GM18873 (cell line): ENCODE measurements at regions not wholly inside any gene's neighbourhood (a gene's known extent, or its start where the extent isn't known, plus 50 kb on each side); places are given as distances from the start of the nearest gene placed in this dataset.

Experiments
- ATAC-seq: cut with Tn5 transposase; IDR thresholded peaks from one replicate; pipeline ENCODE4 v1.9.1; 2021; ENCODE audit warnings: mild to moderate bottlenecking, moderate library complexity, moderate number of reproducible peaks; ENCODE audit not compliant: unreplicated experiment, low FRiP score

DNA sequence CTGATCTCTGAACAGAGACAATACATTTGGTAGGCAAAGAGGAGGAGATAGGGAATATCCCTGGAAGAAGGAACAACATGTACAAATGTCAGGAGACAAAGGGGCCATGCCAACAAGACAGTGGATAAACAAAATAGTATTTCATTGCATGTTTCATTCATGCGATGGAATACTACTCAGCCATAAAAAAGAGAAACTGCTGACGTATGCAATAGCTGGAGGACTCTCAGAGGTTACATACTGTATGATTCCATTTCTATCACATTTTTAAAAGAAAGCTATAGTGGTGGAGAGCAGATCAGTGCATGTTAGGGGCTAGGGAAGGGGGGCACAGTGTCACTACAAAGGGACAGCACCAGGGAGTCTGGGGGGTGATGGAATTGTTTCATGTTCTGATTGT is 572.9 kb upstream of the CADM1 start:
- no peak for ATAC-seq

DNA sequence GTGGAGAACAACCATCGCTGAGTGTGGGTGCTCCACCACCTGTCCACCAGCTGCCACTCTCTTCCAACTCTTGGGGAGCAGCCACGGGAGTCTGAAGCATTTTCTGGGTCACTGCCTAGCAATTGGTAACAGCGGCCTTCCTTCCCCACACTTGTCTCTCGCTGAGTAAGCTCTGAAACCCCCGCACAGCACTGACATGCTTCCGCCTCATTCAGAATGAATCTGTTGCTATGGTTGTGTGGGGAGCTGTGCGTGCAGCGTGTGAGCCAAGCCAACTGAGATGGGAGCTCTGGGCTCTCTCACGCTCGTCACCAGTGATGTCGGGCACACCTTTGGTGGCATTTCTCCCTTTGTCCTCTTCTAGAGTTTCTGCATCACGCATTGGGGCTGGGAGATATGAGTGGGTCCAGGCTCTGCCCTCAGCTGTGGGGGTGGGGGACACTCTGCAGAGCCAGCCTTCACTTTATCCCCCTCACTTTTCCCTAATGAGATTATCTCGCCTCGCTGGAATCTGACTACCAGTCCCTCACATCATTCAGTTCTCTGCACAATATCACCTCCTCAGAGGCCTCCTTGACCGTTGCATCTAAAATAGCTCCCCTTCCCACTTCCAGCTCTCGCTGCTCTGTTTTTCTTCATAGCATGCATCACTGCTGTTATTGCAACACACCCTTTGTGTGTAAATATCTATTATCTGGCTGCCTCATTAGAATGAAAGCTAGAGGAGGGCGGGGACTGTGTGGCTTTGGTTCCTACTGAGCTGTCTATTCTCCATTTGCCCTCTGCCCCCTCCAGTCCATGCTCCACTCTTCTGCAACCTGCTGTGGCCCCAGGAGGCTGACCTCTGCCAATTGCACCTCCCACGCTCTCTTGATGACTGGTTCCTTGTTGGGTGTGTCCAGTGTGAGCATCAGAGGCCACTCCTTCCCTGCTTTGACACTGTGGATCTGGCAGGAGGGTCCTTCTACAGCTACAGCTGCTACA is 569.9 kb upstream of the CADM1 start:
- peak; percentile 89 for ATAC-seq

DNA sequence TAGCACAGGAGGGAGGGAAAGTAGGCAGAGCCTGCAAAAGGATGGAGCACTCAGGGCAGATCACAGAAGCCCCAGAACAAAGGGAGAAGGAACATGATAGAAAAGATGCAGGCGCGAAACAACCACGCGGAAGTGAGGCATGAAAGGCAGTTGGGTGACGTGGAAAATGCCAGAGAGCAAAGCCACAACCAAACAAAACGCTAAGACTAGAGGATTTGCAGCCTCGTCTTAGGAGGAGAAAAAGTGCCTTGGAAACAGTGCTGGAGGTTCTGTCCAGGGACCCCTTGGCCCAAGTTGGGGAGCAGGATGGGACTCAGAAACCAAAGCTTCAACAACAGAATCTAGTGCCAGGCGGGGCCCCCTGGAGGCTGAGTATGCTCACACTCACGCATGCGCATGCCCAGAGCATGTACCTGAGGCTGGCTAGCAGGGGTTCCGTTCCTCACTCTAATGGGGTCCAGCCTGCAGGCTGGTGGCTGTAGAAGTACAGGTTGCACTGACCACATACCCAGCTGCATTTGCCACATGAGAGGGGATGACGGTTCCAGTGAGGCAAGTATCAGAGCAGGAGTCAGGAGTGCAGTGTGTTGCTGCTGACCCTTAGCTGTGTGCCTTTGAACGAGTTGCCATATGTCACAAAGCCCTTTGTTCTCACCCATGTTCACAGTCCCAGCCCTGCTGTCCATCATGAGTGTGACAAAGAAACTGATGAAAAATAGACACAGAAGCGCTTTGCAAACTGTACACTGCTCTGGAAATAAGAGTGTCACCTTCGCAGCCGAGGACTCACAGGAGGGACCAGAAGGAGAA is 568.6 kb upstream of the CADM1 start:
- ATAC-seq = no peak

DNA sequence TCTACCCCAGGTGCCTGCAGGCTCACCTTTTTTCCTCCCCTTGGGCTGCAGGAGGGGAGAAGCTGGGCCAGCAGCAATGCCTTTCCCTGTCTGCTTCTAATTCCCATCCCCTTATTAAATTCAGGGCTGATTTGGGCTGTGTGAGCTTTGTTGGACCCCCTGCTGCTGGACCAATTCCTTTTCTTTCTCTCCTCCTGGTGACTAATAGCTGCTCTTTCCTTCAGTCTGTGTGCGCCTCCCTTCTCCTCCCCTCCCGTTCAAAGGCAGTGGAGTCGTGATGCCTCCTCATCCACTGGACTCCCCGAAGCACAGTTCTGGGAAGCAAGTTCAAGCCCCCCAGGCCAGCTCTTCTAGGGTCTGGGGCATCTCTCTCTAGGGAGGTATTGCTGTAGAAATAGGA is 567.9 kb upstream of the CADM1 start:
- ATAC-seq = no peak

DNA sequence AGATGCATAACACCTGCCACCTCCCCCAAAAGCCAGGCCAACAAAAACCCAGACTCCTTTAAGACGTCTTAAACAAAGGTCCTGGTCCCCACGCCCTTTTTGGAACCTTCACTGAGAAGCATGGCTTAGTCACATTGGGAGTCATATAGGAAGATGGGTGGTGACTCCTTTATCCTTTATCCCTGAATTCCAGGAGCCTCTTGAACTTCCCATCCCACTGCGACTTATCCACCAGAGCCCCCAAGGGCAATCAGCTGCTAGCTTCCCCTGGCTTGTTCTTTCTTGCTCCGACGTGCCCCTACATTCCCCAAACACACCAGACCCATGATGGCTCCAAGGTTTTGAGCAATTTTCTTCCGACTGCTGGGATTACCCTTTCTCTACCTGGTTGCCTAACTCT is 567.0 kb upstream of the CADM1 start:
- no peak for ATAC-seq

DNA sequence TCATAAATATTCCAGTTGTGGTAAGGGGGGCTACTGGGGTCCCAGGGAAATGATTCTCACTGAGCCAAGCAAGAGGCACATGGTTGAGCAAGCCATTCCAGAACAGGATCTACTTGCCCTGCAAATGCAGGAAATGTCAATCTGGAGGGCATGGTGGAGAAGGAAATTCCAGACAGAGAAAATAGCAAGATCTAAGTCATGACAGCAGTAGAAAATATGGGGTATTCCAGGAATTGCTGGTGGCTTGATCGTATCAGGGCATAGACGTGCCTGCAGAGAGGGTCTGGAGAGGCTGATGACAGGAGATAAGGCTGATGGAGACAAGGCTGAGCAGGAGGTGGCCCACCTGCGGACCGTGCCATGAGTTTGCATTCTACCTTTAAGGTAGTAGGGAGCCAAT is 566.3 kb upstream of the CADM1 start:
- no peak for ATAC-seq

DNA sequence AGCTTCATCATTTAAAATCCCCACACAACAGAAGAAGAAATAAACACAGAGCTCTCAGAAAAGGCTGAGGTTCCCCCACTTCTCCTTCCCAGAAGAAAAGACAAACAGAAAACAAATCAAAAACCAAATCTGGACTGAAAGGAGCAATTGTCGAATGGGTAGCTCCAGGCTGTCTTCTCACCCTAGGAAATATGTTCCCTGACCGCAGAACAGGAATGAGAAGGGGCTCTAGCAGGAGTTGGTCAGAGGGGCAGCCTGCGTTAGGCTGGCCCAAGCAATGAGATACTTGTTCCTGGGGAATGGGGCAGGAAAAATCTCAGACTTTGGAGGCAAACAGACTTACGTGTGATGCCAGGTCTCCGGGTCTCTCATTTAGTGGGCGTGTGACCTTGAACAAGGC is 562.6 kb upstream of the CADM1 start:
- ATAC-seq = no peak

DNA sequence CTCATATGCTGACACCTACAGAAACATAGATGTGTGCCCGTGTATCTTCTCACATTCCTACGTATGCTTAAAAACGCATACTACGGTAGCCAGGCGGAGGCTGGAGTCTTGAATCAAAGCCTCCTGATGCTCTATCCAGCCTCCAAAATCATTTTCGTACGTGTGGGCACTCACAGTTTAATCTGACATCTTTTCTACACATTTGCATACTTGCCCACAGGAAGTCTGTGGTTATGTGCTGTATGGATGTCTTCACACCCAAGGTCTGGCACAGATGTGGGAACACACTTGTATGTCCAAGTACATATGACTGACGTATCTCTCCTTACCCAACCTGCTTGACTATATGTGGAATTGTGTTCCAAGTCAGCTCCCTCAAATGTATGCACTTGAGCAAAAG is 561.8 kb upstream of the CADM1 start:
- ATAC-seq = peak; percentile 53

DNA sequence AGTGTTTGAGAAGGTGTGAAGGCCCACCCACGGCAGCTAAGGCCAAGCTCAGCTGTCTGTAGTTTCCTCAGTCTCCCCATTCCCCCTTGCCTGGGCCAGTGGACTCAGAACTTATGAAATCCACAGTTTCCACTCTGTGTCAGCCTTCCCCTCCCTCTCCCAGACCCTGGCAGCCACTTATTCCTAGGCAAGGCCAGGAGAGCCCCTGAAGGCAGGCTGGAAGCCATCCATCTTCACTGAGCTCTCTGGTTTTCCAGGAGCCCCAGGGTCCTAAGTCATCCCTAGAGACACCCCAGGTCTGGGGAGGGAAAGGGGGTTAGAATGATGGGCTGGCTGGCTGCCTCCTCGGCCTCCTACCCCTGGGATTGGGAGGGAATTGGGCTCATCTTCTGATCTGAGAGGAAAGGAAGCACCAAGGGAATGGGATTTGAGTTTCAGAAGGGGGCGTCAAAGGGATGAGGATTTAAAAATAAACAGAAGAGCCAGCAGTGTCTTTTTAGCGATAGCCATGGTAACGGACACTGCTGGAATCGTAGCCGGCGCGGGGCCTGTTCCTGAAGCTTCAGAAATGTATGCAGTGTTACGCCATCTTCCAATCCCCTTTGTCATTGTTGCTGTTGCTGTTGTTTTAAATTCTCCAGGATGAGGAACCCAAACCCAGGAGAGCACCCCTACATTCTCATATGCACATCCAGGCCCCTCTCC is 561.1 kb upstream of the CADM1 start:
- no peak for ATAC-seq

DNA sequence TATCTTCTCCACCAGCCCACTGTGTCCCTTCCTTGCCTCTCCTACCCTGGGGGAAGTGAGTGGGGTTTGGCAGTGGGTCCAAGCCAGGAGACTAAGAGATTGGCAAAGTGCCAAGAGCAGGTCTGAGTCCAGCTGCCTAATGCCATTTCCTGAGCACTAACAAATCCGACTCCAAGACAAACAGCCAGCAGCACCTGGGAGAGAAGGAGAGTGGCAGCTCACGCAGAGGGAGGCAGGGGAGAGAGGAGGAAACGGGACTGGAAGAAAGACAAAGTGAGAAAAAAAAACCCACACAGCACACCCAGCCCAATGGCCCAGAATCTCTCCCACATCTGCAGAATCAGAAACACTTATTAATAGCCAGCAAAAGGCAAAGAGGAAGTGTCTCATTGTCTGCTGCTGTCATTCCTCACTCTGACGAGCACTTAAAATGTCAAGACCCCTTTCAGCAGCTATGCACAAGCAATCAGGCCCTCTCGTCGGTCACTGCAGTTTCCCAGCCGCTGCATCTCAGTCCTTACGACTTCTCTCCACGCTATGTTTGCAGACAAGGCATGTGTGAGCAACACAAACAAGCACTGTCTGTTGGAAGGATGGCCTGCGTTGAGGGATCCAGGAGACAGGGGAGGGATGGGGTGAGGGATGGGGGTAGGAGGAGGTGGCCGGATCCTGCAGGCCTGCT is 558.4 kb upstream of the CADM1 start:
- ATAC-seq = no peak

DNA sequence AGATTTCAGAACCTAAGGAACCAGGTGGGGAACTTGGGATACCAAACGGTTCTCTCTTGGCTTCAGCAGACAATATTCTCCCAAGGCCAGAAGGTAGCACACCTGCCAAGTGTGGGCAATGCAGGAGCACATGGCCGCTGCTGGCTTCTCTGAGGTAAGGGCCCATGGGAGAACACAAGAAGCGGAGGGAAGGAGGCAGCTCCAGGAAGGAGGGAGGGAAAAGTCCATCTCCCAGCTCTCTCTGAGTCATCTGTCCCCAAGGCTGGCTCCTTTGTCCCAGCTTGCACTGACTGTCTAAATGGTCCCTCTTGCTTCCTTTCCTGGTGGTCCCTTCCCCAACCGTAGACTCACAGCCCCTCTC is 557.9 kb upstream of the CADM1 start:
- no peak for ATAC-seq

DNA sequence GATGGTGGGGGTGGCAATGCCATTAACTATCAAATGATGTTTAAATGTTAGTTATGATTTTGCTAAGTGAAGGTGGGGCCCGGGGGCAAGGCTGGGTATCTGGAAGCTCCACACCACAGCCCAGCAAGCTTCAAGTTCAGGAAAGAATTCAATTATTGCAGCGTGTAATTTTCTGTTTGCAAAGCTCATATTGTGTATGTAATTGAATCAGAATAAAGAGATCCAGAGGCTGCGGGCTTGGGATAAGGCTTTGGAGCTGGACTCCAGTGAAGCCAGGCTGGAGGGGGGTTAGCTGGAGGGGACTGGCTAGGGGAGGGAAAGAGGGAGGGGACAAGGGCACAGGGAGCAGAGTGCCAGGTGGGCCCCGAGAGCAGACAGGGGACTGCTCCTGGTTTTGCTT is 557.1 kb upstream of the CADM1 start:
- ATAC-seq = no peak

DNA sequence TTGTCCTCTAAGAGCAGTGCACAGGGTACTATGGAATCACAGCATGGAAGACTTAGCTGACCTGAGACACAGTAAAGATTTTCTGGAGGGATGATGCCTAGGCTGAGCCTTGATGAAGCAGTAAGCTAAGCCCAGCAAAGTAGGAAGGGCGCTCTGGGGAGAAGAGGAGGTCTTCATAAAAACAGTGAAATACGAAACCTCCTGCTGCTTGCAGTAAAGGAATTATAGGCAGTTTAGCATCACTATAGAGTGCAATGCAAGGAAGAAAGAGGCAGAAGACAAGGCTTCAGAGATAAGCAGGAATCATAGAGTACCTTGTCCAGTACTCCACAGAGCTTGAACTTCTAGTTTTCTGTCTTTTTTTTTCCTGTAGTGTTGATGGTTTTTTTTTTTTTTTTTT is 555.7 kb upstream of the CADM1 start:
- ATAC-seq = no peak

DNA sequence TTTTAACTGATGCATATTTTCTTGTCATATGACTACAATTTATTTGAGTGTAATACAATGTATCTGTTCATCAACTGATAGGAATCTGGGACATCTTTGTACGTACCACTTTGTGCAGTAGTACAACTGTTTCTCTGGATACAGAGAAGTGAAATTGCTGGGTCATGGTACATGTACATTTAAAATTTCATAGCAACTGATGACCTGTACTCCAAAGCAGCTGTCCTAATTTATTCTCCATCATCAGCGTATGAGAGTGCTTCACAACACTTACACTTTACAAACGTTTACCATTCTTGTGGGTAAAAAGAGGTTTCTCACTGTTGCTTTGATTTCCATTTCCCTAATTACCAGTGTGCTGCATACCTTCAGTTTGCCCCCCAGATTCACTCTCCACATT is 552.8 kb upstream of the CADM1 start:
- no peak for ATAC-seq

DNA sequence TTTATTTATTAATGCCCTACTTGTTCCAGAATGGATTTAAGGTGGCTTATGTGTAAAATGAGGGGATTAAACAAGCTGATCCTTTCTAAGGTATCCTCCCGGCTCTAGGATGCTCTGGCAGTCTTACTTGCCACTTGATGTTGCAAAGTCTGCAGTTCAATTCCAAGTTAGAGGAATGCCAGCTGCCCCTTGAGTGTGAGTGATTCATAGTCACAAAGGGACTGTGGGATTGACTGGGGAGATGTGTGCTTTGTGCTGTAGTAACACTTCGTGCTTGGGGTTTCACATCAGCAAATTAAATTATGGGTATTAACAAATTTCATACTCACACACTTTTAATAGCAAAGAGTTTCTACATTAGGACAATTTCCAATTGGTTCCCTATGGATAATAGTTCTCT is 550.8 kb upstream of the CADM1 start:
- ATAC-seq = no peak

DNA sequence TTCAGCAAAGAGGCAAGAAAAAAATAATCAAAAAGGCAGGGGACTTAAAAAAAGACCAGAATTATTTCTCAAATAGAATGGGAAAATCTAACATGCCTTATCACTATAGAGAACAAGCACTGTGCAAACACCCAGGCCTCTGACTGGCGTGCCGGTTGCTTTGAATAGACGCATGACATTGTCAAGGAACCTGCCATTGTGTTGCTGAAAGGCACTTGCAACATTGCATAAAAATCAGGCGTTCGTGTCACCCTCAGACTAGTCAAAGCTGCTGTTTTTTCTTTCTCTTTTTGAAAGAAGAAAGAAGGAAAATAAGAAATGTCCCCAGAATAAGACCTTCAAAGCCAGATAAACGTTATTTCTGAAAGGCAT is 549.3 kb upstream of the CADM1 start:
- no peak for ATAC-seq

DNA sequence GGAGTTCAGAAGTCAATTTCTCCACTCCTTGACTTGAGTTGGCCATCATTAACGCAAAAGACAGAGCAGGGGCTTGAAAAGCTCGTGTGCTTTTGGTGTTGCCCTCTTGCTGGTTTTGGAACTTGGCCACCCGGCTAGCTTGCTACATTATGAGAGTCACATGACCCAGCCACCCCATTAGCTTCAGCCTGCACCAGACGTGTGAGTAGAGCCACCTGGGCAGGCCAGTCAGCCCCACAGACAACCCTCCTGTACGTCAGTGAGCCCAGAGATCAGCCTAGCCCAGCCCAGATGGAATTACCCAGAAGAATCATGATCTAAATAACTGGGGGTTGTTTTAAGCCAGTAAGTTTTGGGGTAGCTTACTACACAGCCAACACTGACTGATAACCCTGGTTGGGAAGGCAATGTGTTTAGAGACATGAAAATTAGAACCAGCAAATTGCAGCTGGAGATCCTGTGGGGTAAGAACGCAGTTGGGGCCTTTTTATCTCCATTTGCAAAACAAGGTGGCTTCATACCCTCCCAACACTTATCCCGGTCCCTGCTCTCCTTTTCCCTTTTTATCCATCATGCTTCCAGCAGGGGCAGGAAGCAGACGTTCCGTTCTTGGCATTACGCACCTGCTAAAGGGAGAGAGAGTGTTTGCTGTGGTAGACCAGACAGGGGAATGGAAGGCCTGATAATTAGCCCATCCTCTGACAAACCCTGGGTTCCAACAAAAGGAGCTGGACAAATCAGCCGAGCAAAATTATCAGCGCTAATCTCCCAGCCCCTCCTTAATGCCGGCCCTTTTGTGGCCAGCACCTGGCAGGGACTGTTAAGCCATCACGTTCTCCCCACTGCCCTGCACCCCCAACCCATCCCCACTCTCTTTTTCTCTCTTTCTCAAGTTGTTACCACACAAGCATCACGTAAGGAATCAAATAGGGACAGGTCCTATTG is 548.7 kb upstream of the CADM1 start:
- ATAC-seq = no peak

DNA sequence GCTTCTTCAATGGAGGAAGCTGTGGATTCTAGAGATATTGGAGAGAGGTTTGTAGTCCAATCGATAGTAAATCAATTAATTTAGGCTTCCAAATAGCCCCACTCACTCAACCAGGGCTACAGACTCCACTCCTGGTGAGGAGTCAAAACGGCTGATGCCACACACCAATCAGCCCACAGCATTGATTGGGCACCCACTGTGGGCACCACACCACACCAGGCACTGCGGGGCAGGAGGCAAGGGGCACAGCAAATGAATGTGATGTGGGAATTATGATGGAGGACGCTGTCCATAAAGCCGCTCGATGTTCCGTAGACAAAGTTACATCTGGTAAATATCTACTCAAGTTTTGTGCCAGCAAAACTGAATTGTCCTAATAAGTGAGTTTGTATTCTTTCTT is 547.3 kb upstream of the CADM1 start:
- no peak for ATAC-seq

DNA sequence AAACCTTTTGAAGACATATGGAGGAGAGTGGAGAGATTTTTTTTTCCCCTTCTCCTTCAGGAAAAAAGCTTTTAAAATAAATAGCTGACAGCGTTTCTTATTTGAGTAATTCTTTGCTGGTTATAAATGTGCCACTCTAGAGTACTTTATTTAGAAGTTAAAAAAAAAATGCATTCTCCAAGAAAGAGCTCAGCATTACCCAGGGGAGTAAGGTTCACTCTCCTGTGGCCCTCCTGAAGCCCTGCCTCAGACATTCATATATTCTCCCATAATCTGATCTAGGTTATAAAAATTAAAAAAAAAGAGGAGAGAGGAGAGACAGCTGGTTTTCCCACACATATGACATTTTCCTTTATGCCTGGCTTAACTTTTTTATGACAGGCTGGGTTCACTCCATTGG is 545.2 kb upstream of the CADM1 start:
- no peak for ATAC-seq

DNA sequence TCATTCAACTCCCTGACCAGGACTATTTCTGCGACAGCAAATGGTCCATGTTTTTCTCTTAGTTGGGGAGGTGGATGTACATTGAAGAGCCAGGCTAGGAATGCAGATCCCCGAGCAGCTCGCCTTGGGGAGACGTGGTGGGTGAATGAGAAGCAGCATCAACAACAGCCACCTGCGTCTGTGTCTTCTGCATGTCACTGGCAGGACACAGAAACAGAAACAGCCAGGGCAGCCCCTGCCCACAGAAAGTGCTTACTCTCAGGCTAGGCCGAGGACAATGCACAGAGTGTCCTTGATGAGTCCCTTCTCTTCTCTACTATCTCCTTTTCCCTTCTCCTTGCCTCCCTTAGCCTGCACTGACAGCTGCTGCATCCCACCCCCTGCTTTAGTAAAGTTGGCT is 541.9 kb upstream of the CADM1 start:
- ATAC-seq = no peak
